ENCODE measurements at regions not wholly inside any gene's neighbourhood (a gene's known extent, or its start where the extent isn't known, plus 50 kb on each side); places are given as distances from the start of the nearest gene placed in this dataset.

DNA sequence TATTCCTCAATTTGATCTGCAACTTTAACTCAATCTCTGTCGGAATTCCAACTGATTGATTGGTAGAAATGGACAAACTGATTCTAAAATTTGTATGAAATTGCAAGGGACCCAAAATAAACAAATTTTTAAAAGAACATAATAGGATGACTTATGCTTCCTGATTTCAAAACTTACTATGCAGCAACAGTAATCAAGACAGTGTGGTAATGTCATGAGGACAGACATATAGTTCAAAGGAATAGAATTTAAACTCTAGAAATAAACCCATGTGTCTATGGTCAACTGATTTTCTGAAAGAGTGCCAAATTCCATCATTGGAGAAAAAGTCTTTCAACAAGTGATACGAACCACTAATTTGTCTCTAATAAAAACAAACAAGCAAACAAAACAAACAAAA lies 1320.1 kb upstream of the GJE1 start:
- TF ChIP-seq CREB1 (IDR thresholded peaks at IDR 0.05) (no peak), CREB1 (CRISPR knock-in tag; IDR thresholded peaks at IDR 0.05) (no peak), SMC3 (conservative IDR thresholded peaks at IDR 0.05; ENCODE audit: insufficient read depth, low read depth, low read length) (no peak), CEBPB (tag; IDR thresholded peaks at IDR 0.05) (no peak), RNF2 (IDR thresholded peaks at IDR 0.05) (no peak), HNRNPH1 (optimal IDR thresholded peaks at IDR 0.05; ENCODE audit: low read depth, low read length) (no peak), EZH2 (IDR thresholded peaks at IDR 0.05; ENCODE audit: borderline replicate concordance, low read depth, low read length) (no peak), POLR2A (conservative IDR thresholded peaks at IDR 0.05) (no peak), SP1 (CRISPR knock-in tag; IDR thresholded peaks at IDR 0.05) (no peak), ZBTB33 (CRISPR knock-in tag; IDR thresholded peaks at IDR 0.05) (no peak), PHB2 (IDR thresholded peaks at IDR 0.05; ENCODE audit: low read depth) (no peak)
- TF ChIP-seq, protein P1, sequence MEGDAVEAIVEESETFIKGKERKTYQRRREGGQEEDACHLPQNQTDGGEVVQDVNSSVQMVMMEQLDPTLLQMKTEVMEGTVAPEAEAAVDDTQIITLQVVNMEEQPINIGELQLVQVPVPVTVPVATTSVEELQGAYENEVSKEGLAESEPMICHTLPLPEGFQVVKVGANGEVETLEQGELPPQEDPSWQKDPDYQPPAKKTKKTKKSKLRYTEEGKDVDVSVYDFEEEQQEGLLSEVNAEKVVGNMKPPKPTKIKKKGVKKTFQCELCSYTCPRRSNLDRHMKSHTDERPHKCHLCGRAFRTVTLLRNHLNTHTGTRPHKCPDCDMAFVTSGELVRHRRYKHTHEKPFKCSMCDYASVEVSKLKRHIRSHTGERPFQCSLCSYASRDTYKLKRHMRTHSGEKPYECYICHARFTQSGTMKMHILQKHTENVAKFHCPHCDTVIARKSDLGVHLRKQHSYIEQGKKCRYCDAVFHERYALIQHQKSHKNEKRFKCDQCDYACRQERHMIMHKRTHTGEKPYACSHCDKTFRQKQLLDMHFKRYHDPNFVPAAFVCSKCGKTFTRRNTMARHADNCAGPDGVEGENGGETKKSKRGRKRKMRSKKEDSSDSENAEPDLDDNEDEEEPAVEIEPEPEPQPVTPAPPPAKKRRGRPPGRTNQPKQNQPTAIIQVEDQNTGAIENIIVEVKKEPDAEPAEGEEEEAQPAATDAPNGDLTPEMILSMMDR (IDR thresholded peaks at IDR 0.05 in 2 of 3, conservative IDR thresholded peaks at IDR 0.05 in 1 of 3; ENCODE audit: insufficient read depth in 2 of 3, low read depth in 1 of 3, low read length in 3 of 3) = no peak
- TF ChIP-seq, protein P2, sequence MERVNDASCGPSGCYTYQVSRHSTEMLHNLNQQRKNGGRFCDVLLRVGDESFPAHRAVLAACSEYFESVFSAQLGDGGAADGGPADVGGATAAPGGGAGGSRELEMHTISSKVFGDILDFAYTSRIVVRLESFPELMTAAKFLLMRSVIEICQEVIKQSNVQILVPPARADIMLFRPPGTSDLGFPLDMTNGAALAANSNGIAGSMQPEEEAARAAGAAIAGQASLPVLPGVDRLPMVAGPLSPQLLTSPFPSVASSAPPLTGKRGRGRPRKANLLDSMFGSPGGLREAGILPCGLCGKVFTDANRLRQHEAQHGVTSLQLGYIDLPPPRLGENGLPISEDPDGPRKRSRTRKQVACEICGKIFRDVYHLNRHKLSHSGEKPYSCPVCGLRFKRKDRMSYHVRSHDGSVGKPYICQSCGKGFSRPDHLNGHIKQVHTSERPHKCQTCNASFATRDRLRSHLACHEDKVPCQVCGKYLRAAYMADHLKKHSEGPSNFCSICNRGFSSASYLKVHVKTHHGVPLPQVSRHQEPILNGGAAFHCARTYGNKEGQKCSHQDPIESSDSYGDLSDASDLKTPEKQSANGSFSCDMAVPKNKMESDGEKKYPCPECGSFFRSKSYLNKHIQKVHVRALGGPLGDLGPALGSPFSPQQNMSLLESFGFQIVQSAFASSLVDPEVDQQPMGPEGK (CRISPR knock-in tag; IDR thresholded peaks at IDR 0.05; ENCODE audit: borderline replicate concordance) = no peak

Data from K562 (cell line).